Endodermal cell (in vitro differentiated cells): ENCODE measurements at regions not wholly inside any gene's neighbourhood (a gene's known extent, or its start where the extent isn't known, plus 50 kb on each side); places are given as distances from the start of the nearest gene placed in this dataset.

Experiments
- DNase-seq: peaks from one replicate; pipeline ENCODE4 v3.0.0-alpha.2; 2017
- H3K27ac ChIP-seq: 2 replicates; pipeline ENCODE4 v1.5.1; 2013; ENCODE audit warnings: mild to moderate bottlenecking, low read depth, low read length, moderate library complexity
- H3K27me3 ChIP-seq: 2 replicates; pipeline ENCODE4 v1.6.1; 2013; ENCODE audit warnings: mild to moderate bottlenecking, low read length, moderate library complexity; ENCODE audit not compliant: insufficient read depth, control insufficient read depth, poor library complexity, severe bottlenecking
- H3K36me3 ChIP-seq: 2 replicates; pipeline ENCODE4 v1.7.0; 2013; ENCODE audit warnings: mild to moderate bottlenecking, low read length, moderate library complexity; ENCODE audit not compliant: control insufficient read depth, insufficient read depth
- H3K4me1 ChIP-seq: one replicate; pipeline ENCODE4 v1.7.0; 2013; ENCODE audit warnings: low read length; ENCODE audit not compliant: control insufficient read depth, insufficient read depth
- H3K4me3 ChIP-seq: 2 replicates; pipeline ENCODE4 v1.5.1; 2013; ENCODE audit warnings: mild to moderate bottlenecking, low read length, moderate library complexity
- H3K9ac ChIP-seq: 2 replicates; pipeline ENCODE4 v1.6.1; 2013; ENCODE audit warnings: mild to moderate bottlenecking, low read length, moderate library complexity; ENCODE audit not compliant: poor library complexity, severe bottlenecking; ENCODE audit errors: extremely low read depth
- H3K9me3 ChIP-seq: 2 replicates; pipeline ENCODE4 v1.6.1; 2013; ENCODE audit warnings: mild to moderate bottlenecking, low read length, moderate library complexity; ENCODE audit not compliant: control insufficient read depth
- H3K27ac Mint-ChIP-seq: 2 replicates; pipeline ENCODE4 v1.8.0; 2020; ENCODE audit warnings: mixed read lengths
- H3K27me3 Mint-ChIP-seq: 2 replicates; pipeline ENCODE4 v1.8.0; 2021; ENCODE audit warnings: mild to moderate bottlenecking, mixed read lengths; ENCODE audit not compliant: insufficient read depth
- H3K36me3 Mint-ChIP-seq: 2 replicates; pipeline ENCODE4 v1.8.0; 2020; ENCODE audit warnings: low read depth, mixed read lengths
- H3K4me1 Mint-ChIP-seq: 2 replicates; pipeline ENCODE4 v1.8.0; 2020; ENCODE audit warnings: mixed read lengths
- H3K4me3 Mint-ChIP-seq: 2 replicates; pipeline ENCODE4 v1.8.0; 2020; ENCODE audit warnings: mild to moderate bottlenecking, moderate library complexity, mixed read lengths
- H3K9me3 Mint-ChIP-seq: 2 replicates; pipeline ENCODE4 v1.8.0; 2020; ENCODE audit warnings: mild to moderate bottlenecking, mixed read lengths
- WGBS, 2 experiments: methylation state at CpG; one replicate each; pipeline versions ENCODE4 v1.1.5 to v1.1.7; 2013; ENCODE audit warnings: missing lambda C conversion rate in 2 of 2, mixed read lengths in 1 of 2; ENCODE audit not compliant: insufficient coverage in 1 of 2, insufficient read length in 1 of 2; 5-methylcytosine and 5-hydroxymethylcytosine counted together
- TF ChIP-seq, protein P1 (sequence below): fragments of 200-600 bp; sonication (generic); conservative IDR thresholded peaks from 2 replicates; pipeline ENCODE4 v1.5.0; 2021; ENCODE audit warnings: antibody characterized with exemption, mild to moderate bottlenecking

- H3K36me3 Mint-ChIP-seq, result no peaks in the 10 kb centered on the region
- H3K9me3 Mint-ChIP-seq, result no peaks in the 10 kb centered on the region
- peaks cover 4% of the 10 kb centered on the region for H3K27me3 Mint-ChIP-seq
- H3K4me3 Mint-ChIP-seq, result no peak overlapping the region
- no peak overlapping the region for H3K27ac Mint-ChIP-seq
- Histone ChIP-seq H3K9ac (no peak overlapping the region), H3K36me3 (no peaks in the 10 kb centered on the region), H3K27me3 (peaks cover 4% of the 10 kb centered on the region), H3K4me1 (no peaks in the 10 kb centered on the region), H3K27ac (no peak overlapping the region), H3K9me3 (no peaks in the 10 kb centered on the region), H3K4me3 (no peak overlapping the region)
- no peak for DNase-seq
- H3K4me1 Mint-ChIP-seq, result peaks cover 4% of the 10 kb centered on the region
- WGBS, 2 experiments, result 93 to 100% methylated on average over 1 to 3 of the region's 3 CpGs
- TF ChIP-seq, protein P1, sequence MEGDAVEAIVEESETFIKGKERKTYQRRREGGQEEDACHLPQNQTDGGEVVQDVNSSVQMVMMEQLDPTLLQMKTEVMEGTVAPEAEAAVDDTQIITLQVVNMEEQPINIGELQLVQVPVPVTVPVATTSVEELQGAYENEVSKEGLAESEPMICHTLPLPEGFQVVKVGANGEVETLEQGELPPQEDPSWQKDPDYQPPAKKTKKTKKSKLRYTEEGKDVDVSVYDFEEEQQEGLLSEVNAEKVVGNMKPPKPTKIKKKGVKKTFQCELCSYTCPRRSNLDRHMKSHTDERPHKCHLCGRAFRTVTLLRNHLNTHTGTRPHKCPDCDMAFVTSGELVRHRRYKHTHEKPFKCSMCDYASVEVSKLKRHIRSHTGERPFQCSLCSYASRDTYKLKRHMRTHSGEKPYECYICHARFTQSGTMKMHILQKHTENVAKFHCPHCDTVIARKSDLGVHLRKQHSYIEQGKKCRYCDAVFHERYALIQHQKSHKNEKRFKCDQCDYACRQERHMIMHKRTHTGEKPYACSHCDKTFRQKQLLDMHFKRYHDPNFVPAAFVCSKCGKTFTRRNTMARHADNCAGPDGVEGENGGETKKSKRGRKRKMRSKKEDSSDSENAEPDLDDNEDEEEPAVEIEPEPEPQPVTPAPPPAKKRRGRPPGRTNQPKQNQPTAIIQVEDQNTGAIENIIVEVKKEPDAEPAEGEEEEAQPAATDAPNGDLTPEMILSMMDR, result no peak
Measured at GRCh38 chr5:42061121-42061520, 136.0 kb downstream of the FBXO4 start.

DNA sequence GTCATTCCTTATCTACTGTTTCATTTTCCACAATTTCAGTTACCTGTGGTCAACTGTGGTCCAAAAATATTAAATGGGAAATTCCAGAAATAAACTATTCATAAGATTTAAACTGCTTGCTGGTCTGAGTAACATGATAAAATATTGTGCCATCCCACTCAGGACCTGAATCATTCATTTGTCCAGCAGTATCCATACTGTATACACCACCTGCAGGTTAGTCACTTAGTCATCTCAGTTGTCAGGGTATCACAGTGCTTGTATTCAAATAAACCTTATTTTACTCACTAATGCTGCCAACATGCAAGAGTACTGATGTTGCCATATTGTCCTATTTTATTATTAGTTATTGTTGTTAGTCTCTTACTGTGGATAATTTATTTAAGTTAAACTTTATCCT is 139.7 kb downstream of the FBXO4 start:
- Mint-ChIP-seq H3K36me3 (no peaks in the 10 kb centered on the region), H3K27me3 (no peaks in the 10 kb centered on the region), H3K9me3 (no peaks in the 10 kb centered on the region), H3K4me3 (no peak overlapping the region), H3K4me1 (peaks cover 4% of the 10 kb centered on the region), H3K27ac (no peak overlapping the region)
- TF ChIP-seq, protein P1, result no peak
- Histone ChIP-seq H3K36me3 (no peaks in the 10 kb centered on the region), H3K27ac (no peak overlapping the region), H3K4me3 (no peak overlapping the region), H3K9me3 (no peaks in the 10 kb centered on the region), H3K27me3 (no peaks in the 10 kb centered on the region), H3K9ac (no peak overlapping the region), H3K4me1 (no peaks in the 10 kb centered on the region)
- DNase-seq, result no peak

DNA sequence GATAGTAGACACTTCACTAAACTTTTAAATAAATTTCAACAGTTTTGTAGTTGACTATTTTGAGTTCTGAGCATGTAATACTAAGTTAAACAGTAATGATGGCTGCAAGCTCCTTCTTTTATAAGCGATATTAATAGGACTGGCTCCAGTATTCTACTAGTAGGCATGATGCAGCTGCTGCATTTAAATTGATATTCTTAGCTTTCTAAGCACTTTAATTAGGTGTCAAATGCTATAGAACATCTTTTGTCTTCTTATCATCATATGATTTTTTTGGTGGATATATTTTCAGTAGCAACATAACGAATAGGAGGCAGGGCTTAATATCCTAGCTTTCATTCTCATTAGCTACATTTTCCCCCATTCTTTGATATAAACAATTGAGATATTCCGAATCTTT is 141.1 kb downstream of the FBXO4 start:
- H3K4me1 ChIP-seq, result no peaks in the 10 kb centered on the region
- H3K9ac ChIP-seq, result no peak overlapping the region
- no peaks in the 10 kb centered on the region for H3K9me3 Mint-ChIP-seq
- H3K9me3 ChIP-seq, result no peaks in the 10 kb centered on the region
- DNase-seq, result no peak
- H3K27ac Mint-ChIP-seq, result no peak overlapping the region
- H3K4me3 ChIP-seq, result no peak overlapping the region
- H3K4me1 Mint-ChIP-seq, result no peaks in the 10 kb centered on the region
- TF ChIP-seq, protein P1, result no peak
- no peak overlapping the region for H3K4me3 Mint-ChIP-seq
- no peaks in the 10 kb centered on the region for H3K27me3 Mint-ChIP-seq
- H3K36me3 Mint-ChIP-seq, result no peaks in the 10 kb centered on the region
- WGBS, 2 experiments, result 90% methylated on average over 3 of the region's 3 CpGs; no CpG with 5 or more reads in 1 of the 2 experiments
- H3K36me3 ChIP-seq, result no peaks in the 10 kb centered on the region
- H3K27ac ChIP-seq, result no peak overlapping the region
- H3K27me3 ChIP-seq, result no peaks in the 10 kb centered on the region
